GM18861 (cell line): ENCODE measurements at regions not wholly inside any gene's neighbourhood (a gene's known extent, or its start where the extent isn't known, plus 50 kb on each side); places are given as distances from the start of the nearest gene placed in this dataset.
"Not testable (repeated sequence)": the region's sequence is repeated elsewhere in the genome, so short reads cannot be mapped to it uniquely, and the experiment has no call there.

ENCODE experiments used
- ATAC-seq: cut with Tn5 transposase; IDR thresholded peaks from one replicate; pipeline ENCODE4 v1.9.1; 2021; ENCODE audit not compliant: unreplicated experiment

DNA sequence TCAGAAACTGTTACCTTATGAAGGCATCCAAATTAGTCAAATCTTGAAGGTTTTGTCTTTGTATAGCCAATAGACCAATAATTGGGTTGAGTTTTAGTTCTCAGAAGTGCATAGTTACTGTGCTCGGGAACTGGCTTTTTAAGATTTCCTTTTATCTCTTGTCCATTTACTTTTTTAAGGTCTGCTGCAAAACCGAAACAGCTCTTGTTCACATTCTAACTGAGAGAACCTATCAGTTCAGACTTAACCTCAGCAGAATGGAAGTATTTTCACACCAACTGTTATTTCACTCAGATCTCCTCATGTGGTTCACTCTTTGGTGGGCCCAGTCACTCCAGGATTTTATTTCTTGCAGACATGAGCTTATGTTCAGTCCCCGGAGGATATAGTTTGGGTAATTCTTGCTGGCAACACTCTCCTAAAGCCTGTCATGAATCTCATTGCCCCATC lies 55.5 kb downstream of the TPBG start:
- no peak for ATAC-seq

DNA sequence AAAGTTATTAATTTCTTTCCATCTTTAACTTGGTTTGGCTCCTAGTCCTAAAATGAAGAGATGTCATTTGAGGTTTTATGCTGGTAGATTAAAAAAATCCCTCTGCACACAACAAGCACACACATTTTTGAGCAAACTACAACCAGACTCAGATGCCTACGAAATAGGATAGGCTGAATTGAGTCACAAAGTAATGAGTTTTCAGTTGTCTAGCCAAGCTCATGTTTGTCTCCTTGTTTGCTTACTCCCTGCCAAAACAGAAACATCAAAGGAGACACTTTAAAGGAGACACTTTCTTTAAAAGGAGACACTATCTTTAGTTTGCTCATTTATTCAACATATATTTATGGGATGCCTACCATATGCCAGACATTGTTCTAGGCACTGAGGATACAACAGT lies 56.2 kb downstream of the TPBG start:
- no peak for ATAC-seq

DNA sequence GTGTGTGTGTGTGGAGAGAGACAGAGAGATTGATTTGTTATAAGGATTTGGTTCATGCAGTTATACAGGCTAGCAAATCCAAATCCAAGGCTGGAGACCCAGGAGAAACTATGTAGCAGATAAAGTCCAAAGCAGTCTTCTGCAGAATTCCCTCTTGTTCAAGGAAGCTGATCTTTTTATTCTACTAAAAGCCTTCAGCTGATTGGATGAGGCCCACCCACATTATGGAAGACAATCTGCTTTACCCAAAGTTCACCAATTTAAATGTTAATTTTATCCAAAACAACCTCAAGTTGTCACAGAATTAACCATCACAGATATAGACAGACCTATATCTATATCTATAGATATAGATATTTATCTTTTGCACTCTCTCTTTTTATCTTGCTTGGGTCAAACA lies 67.0 kb downstream of the TPBG start:
- ATAC-seq = no peak

DNA sequence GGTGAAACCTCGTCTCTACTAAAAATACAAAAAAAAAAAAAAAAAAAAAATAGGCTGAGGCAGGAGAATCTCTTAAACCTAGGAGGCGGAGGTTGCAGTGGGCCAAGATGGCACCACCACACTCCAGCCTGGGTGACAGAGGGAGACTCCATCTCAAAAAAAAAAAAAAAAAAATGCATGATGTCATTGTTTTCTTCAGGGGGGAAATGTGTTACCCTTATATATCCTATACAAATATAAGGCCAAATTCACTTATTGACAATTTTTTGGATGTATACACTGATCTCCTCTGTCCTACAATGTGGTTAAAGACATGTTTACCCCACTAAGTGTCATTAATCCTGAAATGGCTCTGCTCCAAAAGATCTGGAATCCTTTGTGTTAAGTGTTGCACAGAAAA lies 73.1 kb downstream of the TPBG start:
- no peak for ATAC-seq

GRCh38 chr6:82437701-82438100 lies 74.1 kb downstream of the TPBG start:
- ATAC-seq = no peak

GRCh38 chr6:82441047-82441855 lies 77.6 kb downstream of the TPBG start:
- ATAC-seq = no peak

- ATAC-seq = no peak
These were observed 78.6 kb downstream of the TPBG start for GRCh38 chr6:82442061-82442719.

DNA sequence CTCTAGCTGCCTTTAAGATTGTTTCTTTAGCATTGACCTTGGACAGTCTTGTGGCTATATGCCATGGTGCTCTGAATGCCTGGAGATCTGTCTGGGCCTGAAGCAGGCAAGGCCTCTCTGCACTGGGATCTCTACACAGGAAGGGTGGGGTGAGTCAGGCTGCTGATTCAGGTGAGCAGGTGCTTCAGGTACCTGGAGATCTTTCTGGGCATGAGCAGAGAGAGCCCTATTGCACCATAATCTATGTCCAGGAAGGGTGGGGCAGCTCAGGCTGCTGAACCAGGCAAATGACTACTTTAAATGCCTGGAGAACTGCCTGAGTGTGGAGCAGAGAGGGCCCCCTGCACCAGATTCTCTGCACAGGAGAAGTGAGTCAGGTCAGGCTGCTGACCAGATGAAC lies 94.5 kb downstream of the TPBG start:
- ATAC-seq = no peak

GRCh38 chr6:82458705-82459104 lies 95.1 kb downstream of the TPBG start:
- no peak for ATAC-seq

DNA sequence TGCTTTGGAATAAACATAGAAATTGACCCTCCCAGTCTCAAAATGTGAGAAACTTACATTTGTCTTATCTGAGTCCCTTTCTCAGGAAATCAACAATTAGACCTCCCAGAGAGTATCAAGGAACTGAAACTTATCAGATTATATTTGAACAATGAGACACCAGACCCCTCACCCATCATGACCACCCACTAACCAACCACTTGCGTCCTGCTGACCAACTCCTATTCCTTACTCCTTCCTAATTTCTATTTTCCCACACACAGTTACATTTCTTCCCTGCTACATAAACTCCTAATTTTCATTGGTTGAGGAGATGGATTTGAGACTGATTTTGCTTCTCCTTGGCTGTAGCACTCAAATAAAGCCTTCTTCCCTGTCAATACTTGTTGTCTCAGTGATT lies 97.9 kb downstream of the TPBG start:
- no peak for ATAC-seq

- ATAC-seq = no peak
These were observed 103.7 kb downstream of the TPBG start for GRCh38 chr6:82467338-82467737.

DNA sequence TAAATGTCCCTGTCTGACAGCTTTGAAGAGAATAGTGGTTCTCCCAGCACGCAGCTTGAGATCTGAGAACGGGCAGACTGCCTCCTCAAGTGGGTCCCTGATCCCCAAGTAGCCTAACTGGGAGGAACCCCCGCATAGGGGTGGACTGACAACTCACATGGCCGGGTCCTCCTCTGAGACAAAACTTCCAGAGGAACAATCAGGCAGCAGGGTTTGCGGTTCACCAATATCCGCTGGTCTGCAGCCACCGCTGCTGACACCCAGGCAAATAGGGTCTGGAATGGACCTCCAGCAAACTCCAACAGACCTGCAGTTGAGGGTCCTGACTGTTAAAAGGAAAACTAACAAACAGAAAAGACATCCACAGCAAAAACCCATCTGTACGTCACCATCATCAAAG lies 106.5 kb downstream of the TPBG start:
- ATAC-seq = not testable (repeated sequence)

DNA sequence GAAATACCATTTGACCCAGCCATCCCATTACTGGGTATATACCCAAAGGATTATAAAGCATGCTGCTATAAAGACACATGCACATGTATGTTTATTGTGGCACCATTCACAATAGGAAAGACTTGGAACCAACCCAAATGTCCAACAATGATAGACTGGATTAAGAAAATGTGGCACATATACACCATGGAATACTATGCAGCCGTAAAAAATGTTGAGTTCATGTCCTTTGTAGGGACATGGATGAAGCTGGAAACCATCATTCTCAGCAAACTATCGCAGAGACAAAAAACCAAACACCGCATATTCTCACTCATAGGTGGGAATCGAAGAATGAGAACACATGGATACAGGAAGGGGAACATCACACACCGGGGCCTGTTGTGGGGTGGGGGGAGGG lies 111.5 kb downstream of the TPBG start:
- ATAC-seq = not testable (repeated sequence)

DNA sequence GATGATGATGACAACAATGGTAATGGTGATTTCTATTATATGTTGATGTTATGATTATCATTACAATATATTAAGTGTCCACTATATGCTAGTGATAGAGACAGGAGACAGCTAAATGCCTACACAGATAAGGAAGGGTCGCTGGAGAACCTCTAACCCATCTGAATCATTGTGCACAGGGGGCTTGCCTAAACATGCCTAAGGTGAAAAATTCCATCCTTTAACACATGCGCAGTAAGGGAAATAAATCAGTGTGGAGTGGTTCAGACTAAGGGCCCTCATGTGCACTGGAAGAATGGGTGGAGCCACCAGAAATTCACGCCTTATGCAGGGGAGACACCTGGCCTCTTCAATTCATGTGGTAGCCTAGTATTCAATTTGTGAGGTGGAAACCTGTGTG lies 120.4 kb downstream of the TPBG start:
- ATAC-seq = no peak

GRCh38 chr6:82484737-82485626 lies 121.4 kb downstream of the TPBG start:
- ATAC-seq = no peak

- ATAC-seq = no peak
These were observed 124.3 kb downstream of the TPBG start for GRCh38 chr6:82487895-82488294.

DNA sequence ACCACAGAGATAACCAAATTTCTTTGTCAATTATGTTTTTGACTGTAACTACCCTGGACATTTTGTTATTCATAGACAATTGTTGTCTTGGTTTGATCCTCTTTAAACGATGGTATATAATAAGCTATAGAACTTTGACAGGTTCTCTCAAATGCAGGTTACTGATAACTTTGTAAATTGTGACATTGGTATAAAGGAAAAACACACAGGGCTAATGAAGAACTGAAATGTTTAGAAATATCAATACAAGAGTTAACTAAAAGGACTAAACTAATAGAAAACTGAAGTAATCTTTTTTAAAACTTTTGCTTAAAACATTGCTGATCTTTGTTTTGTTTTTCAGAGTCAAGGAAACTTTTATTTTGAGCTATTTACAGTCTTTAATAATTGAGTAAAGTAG lies 124.8 kb downstream of the TPBG start:
- ATAC-seq = no peak

DNA sequence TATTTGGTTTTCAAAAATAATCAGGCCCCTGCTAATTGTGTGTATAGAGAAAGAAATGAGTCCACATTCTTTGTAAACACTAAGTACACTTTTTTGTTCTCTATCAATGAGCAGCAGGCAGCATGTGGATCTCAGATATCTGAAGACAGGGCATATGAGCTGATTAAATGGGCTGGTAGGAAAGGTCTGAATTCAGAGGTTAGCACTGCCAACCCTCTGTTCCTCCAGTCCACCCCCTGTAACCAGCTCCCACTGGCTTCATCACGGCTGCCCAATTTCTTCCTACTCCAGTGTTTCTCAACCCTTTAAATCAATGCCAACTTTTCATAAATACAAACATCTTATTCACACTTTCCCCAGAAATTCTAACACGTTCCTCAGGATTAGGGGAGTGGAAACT lies 128.5 kb downstream of the TPBG start:
- no peak for ATAC-seq

- no peak for ATAC-seq
These were observed 129.8 kb downstream of the TPBG start for GRCh38 chr6:82493467-82493866.

DNA sequence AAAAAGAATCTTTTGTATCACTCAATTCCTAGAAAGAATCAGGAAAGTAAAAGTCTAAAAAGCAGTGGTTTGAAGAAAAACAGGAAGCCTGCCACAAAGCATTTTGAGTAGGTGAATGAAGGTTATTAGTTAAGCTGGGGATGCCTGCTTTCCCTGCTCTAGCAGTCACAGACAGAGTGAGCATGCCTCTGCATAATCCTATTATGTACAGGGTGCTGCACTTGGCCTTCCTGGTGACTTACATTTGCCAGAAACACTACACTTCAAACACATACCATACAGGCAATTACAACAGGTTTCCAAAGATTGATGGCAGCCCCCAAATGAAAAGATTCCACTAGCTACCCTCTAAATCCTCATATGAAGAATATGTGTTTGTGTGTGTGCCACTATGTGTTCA lies 130.8 kb downstream of the TPBG start:
- no peak for ATAC-seq

DNA sequence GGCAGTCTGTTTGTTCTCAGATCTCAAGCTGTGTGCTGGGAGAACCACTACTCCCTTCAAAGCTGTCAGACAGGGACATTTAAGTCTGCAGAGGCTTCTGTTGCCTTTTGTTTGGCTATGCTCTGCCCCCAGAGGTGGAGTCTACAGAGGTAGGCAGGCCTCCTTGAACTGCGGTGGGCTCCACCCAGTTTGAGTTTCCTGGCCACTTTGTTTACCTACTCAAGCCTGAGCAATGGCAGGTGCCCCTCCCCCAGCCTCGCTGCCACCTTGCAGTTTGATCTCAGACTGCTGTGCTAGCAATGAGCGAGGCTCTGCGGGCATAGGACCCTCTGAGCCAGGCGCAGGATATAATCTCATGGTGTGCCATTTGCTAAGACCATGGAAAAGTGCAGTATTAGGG lies 138.3 kb downstream of the TPBG start:
- ATAC-seq = not testable (repeated sequence)

- no peak for ATAC-seq
These were observed 142.9 kb downstream of the TPBG start for GRCh38 chr6:82506526-82506925.
